HuH-7 (cell line): ENCODE measurements at regions not wholly inside any gene's neighbourhood (a gene's known extent, or its start where the extent isn't known, plus 50 kb on each side); places are given as distances from the start of the nearest gene placed in this dataset.
A peak's percentile ranks its signal among the peaks of the same experiment; 100 is the strongest.
"Not testable (repeated sequence)": the region's sequence is repeated elsewhere in the genome, so short reads cannot be mapped to it uniquely, and the experiment has no call there.

Experiments
- DNase-seq: peaks from one replicate; pipeline ENCODE4 v3.0.0; 2011; ENCODE audit warnings: low spot score

DNA sequence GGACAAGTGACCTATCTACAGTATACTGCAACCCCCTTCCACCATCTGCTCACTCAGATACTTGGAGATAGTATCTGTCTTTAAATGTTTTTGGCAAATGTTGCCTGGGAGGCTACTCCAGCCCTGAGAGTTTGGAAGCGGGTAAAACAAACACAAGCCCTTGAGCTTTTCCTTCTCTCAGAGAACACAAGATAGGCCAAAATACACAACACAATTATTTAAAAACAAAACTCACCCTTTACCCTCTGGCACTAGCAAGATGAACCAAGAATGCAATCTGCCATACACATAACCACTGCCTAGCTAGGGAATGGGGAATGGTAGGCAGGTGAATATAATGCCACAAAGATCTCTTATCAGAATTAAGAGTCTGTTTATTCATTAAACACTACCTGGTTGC is 324.7 kb upstream of the FAM47C start:
- no peak for DNase-seq

DNA sequence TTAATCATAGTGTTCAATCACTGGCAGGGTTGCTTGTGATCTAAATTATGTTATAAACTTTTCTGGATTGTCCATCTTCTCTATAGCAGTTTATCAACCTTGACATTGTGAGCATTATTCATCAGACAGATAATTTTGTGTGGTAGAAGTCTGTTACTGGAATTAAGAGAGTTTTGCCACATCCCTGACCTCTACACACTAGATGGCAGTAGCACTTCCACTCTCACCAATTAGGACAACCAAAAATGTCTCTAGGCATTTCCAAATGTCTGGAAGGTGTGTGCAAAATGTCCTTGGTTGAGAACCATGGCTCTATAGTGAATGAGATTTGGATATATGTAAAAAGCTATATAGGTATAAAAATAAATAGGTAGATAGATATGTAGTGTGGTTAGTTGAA is 324.1 kb upstream of the FAM47C start:
- no peak for DNase-seq

DNA sequence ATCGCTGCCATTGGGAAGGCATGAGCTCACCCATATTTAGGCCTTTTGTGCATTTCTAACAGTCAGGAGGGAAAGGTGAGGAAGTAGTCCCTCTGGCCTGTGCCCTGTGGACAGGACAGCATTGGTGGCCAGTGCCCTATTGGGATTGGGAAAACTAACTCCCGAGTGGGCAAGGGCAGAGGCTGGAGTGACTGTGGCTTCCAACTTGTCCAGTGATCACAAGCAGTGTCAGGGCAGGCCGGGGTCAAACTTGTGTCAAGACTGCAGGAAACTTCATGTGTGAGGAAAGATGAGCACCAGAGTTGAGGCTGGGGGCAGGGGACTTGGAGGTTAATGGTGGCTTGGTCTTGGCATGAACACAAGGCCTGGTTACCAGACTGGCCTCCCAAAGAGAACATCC is 286.2 kb upstream of the FAM47C start:
- no peak for DNase-seq

DNA sequence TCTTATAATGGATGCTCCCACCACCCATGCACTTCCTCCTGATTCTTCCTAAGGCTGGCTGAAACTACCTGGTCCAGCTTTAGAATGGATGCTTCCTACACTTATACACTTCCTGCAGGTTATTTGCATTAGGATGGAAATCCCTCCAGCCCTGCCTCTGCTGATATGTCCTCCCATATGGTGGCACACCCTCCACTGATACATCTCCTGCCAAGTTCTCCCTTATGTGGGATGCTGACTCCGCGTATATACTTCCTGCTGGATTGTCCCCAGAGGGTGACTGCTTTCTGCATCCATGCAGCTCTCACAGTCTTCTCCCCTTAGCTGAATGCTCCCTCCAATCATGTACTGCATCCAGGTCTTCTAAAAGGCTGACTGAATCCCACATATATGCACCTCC is 254.6 kb upstream of the FAM47C start:
- no peak for DNase-seq

DNA sequence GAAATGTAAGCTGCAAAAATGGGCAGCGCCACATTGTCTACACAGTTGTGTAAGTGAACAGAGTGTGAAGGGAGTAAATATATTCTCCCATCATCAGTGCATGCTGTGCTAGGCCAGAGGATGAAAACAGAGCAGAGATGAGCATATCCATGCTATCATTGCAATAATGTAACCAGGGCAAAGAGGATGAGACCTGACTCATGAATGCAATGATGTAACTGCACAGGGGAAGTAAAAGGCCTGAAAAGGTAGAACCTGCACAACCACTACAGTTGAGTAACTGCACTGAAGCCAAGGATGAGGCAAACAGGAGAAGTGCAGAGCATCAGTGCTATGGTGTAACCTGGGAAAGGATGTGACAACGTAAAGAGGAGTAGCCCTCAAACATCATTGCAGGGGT is 220.4 kb upstream of the FAM47C start:
- DNase-seq = no peak

DNA sequence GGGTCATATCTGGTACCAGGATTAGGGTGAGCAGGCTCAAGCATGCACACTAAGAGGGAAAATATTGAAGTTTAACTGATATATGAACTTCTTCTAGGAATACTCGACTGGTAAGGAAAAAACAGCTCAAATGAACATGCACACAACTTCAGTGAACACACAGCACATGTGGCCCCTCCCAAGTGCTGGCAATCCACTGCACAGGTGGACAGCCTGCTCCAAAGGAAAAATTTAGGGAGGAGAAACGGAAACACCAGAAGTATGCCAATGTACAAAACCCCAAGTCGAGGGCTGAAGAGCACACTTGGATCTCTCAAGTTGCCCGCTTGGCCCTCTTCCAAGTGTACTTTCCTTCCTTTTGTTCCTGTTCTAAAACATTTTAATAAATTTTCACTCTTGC is 205.0 kb upstream of the FAM47C start:
- no peak for DNase-seq

DNA sequence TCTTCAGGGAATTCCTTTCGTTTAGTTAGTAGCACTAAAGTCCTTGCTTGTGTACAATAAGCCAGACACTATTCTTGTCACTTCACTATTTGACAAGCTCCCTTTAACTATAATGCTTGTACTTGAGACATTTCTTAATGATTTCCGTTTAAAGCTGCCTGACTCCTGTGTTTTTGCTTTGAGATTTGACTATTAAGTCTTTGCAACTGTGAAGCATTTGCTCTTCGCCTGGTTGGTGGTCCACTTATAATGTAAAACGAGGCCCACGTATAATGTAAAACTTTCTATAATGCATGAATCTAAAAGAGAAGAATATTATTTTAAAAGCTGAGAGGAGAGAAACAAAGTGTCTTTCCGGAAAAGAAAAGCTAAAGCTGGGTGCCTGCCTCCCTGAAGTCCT is 204.1 kb upstream of the FAM47C start:
- DNase-seq = no peak

DNA sequence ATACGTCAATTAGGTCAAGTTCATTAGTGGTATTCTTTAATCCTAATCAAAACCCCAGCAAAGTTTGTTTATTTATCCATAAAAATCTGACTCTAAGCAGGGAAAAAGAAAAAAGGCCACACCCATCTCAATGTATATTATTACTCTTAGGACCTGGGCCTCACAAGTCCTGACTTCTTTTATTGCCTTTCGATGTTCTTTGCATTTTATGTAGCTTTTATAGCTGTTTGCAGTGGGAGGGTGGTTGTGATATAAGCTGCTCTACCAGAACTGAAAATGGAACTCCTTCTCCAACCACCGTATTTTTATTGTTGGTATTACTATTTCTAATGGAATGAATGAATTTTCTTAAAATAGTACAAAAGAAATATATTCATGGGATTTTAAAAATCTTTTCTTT is 163.3 kb upstream of the FAM47C start:
- DNase-seq = no peak

DNA sequence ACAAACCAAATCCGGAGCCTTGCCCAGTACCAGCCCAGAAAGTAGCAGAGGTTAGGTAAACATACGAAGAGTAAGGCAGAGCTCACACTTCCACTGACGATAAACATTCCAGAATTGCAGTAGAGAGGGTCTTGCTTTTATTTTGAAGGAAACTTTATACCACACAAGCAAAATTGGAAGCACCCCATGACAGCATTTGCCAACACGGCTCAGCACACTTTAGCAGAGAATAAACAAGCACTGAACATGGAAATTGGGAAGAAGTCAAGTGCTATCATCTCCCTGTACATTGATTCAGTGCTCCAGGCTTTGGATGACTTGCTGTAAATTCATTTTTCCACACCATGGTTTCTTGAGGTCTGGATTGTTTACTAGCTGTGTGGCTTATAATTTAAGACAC is 160.7 kb upstream of the FAM47C start:
- DNase-seq = no peak

DNA sequence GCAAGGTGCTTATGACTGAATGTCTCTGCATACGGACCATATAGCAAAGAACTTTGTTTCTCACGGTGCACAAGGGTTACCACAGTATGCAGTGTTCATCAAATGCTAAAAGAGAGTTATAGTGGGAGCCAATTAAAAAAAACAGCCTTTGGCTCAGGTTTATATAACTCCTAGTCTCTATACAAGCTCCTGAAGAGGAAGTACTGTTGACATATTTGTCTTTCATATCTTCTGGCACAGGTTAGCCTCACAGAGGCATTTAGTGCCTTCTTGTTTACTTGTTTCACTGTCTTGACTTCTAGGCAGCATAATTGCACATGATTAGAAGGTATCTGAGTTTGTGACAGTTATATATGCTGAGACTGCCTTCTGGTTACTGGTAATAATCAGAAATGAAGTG is 158.8 kb upstream of the FAM47C start:
- DNase-seq = no peak

DNA sequence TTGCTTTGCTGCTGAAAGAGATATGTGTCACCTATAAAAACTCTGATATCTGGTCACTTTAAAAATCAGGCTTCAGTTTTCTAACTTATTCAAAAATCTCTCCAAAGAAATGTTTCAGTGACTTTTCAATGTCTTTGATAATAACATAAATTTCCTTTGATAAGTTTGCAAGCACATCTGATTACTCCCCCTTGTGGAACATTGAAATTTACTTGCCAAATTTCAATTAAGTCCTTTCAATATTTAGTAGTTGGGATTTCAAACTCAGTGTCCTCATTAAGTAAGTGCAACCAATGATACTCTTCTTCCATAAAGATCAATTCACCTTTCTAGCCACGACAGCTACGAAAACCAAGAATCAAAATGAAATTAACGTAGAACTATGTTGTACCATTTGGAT is 151.3 kb upstream of the FAM47C start:
- DNase-seq = no peak

DNA sequence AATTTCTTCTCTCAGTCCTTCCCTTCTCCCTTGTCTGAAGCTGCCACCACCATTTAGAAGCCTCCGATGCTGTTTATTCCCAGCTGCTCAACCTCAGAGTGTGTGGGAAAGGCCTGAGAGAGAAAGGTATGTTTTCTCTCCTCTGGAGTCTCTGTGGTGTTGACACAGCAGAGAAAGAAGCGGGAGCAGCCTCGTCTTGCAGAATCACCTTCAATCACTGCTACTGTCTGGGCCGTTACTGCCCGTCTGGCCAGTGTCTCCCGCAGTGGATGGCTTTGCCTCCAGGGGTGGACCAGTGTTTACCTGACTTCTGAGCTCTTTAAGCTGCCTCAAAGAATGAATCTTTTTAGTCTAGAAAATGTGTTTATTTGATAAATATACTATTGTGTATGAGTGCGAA is 148.9 kb upstream of the FAM47C start:
- DNase-seq = no peak

DNA sequence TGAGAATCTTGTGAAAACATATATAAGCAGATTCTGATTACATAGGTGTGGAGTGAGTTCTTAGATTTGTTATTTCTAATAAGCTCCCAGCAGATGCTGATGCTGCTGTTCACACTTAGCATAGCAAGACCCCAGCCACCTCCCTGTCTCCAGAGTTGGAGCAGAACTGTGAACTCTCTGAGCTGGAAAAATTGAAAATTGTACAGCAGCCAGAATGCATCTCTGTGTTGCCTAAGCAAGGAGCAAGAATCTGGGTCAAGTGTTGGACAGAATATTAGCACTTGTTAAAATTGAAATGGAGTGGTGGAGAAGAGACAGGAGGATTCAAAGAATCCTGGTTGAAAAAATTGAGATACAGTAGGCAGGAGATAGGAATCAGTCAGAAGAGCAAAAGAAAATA is 146.6 kb upstream of the FAM47C start:
- no peak for DNase-seq

DNA sequence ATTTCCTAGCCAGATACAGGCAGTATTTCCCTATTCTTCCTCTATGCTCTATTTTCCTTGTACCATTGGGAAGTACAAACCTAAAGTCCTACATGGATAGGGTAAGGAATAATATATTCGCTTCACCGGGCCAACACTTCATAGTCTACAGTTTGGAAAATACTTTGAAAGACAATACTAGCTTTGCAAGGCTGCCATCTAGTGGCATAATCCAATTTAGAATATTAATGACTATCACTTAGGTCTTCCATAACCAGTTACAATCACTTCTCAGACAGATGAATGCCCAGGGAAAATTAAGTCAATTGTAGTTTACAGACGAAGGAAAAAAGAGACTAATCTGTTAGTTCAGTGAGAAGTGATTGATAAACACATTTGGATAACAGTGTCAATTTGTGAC is 141.0 kb upstream of the FAM47C start:
- peak; percentile 0 for DNase-seq

DNA sequence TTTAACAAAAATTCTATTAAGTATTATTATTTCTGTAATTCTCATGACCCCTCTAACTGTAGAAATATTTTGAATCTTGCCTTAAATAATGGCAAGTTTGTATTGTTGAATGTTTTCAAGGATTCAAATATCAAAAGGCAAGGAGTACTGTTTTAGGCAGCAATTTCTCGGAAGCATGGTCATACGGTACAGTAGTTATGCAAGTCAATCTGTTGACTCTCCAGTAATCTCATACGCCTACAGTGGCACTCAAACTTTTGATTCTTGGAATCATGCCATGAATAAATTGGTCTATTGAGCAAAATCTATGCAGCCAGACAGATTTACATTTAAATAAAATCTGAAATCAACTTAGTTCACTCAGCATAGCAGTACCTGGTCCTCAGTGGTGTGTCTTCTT is 139.6 kb upstream of the FAM47C start:
- no peak for DNase-seq

DNA sequence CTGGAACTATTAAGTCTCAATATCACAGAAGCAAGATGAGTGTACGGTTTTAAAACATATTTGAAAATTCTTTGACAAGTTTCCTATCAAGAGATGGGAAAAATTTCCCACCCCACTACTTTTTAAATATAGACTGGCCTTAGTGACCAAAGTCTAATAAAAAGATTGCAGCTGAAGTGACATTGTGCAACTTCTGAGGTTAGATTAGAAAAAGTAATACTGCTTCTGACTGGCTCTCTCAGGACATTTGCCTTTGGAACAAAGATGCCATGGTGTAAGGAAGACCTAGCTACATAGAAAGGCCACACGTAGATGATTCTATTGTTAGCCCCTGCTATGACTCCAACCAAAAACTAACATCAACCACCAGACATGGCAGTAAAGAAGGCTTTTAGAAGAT is 138.7 kb upstream of the FAM47C start:
- DNase-seq = no peak

DNA sequence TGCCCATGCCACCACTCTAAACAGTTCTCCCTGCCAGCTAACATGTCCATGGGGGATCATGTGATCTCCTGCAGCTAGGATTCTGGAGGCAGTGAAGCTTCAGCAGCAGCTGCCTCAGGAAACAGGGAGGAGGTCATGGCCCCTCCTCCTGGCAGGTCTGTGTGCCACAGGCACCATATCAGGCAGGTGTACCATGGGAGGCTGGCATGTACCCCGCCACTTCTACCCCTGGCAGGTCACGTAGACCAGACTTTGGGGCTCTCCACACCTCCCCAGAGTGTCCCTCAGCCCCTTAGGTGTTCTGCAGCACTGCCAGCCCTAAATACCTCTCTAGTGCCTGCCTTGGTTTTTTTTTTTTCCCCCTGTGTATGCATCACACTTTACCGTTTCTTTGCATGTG is 110.5 kb upstream of the FAM47C start:
- no peak for DNase-seq

DNA sequence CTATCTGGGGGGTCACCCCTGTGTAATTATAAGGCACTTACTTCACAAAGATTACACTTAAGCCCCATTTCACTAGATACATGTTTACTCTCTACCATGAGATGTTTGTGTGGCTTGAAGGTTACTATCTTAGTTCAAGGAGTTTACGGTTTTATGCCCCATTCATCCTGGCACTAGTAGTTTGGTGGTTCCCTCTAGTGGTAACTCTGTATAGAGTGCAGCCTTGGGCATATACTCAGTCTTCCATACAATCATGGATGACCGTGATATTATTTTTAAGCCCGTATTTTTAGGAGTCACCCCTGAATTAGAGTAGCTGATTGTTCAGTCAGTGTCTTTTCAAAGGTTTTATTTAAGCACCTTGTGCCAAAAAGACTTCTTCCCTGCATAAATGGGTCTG is 109.9 kb upstream of the FAM47C start:
- DNase-seq = peak; percentile 0

DNA sequence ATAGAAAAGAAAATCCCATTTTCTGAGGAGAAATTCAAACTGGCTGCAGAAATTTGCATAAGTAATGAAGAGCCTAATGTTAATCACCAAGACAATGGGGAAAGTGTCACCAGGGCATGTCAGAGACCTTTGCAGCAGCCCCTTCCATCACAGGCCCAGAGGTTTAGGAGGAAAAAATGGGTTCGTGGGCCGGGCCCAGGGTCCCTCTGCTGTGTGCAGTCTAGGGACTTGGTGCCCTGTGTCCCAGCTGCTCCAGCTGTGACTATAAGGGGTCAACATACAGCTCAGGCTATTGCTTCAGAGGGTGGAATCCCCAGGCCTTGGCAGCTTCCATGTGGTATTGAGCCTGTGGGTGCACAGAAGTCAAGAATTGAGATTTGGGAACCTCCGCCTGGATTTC is 103.6 kb upstream of the FAM47C start:
- DNase-seq = not testable (repeated sequence)

DNA sequence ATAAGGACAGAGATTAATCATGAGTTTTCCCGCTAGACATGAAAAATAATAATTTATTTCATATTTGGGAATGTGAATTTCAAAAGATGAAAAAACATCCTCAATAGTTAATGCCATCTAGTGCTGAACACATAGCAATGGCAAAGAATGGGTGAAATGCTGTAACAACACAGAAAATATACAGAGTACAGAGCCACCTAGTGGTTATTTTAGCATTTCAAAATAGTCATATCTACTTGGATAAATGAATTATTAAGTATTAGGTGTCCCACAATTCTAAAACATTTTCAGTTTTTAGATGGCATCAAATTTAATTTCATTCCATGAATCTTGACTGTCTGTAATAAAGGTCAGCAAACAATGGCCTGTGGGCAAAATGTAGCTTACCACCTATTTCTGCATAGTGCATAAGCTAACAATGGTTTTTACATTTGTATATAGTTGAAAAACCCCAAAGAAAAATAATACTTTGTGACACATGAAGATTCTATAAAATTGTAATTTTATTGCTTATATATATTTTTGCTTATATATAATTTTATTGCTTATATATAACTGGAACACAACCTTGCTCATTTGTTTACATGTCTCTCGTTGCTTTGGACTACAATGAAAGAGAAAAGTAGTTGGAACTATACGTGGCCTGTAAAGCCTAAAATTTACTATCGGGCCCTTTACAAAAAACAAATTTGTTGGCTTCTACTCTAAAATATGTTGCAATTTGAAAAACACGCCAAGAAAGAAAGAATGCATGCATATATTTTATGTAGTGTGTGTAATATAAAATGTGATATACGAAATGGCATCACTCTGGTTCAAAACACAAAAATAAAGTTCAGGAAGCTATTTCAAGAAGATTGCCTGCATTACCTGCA is 99.1 kb upstream of the FAM47C start:
- peak; percentile 1 for DNase-seq

DNA sequence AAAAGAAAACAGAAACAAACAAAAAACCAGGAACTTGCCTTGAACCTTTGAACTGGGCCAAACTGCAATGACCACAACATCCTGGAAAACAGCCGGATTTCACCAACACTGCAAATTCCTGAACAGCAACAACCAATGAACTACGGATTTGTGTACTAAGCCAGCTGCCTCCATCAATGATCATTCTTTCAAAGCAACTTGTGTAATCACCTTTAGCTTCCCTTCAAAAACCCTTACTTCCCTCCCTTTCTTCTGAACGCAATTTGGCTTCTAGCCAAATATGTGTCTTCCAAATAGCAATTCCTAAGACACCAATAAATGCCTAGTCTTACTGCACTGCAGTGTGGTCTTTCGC is 98.5 kb upstream of the FAM47C start:
- no peak for DNase-seq

DNA sequence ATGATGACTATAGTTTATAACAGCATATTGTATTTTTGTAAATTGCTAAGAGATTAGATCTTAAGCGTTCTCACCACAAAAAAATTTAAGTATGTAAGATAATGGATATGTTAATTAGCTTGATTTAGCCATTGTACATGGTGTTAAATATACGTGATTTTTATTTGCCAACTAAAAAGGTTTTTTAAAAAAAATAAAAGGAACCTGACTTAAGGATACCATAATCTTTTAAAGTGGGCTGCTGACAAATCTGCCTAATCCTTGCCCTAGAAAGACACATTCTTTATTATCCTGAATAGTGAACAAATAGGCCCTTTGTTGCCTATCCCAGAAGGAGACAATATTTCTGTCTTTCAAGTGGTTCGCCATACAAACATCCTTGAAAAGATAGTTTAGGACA is 94.6 kb upstream of the FAM47C start:
- DNase-seq = no peak

DNA sequence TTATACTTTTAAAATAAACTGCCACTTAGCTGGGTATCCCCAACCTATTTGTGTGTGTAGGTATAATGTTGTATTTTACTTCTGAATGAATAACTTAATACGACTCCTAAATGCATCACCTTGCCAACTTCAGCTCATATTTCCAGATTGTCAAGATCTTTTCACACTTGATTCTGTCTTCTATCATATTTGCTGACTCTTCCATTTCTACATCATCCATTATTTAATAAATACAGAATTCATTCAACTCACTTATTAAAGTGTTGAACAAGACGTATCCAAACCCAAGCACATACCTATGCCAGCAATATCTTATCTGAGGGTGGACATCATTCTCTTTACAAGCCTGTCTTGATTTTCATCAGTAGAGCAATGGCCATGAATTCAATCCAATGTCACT is 91.2 kb upstream of the FAM47C start:
- no peak for DNase-seq

DNA sequence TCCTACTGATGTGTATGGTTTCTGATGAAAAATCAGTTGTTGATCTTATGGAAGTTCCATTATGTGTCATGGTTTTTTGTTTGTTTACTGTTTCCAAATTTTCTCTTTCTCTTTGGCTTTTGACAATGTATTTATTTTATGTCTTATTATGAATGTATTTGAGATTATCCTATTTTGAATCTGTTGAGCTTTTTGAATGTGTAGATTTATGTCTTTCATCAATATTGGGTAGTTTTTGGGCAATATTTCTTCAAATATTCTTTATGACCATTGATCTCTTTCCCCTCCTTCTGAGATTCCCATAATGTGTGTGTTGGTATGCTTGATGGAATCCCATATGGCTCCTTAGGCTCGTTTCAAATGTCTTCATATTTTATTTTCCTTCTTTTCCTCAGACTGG is 80.5 kb upstream of the FAM47C start:
- no peak for DNase-seq

DNA sequence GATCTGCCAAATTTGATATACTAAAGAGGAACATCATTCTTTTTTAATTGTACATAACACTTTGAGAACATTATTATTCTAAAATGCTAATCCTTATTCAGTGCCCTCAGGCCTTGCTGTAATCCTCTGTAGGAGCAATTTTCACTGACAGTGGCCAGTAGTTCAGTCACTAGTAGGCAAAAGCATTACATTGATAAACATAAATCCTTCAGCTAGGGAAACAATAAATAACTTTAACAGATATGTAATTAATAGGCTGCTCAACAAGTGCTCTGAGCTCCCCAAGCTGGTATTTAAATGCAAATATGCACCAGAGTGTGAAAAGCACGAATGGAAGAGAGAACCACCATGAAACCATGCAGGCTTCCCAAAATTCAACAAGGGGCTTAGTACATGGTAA is 77.7 kb upstream of the FAM47C start:
- no peak for DNase-seq
